WI38 (cell line): ENCODE measurements at regions not wholly inside any gene's neighbourhood (a gene's known extent, or its start where the extent isn't known, plus 50 kb on each side); places are given as distances from the start of the nearest gene placed in this dataset.

Source experiments
- H3K4me3 ChIP-seq: 2 replicates; pipeline ENCODE4 v1.5.1; 2011; ENCODE audit warnings: low read depth, mild to moderate bottlenecking, control low read depth, low read length
- TF ChIP-seq, protein P1 (sequence below): IDR thresholded peaks from 2 replicates; pipeline ENCODE4 v1.5.1; 2012; ENCODE audit warnings: low read depth, mild to moderate bottlenecking, control low read depth, low read length

GRCh38 chr4:83679254-83679653, 143.3 kb downstream of the GPAT3 start:
- no peak overlapping the region for H3K4me3 ChIP-seq
- TF ChIP-seq, protein P1, sequence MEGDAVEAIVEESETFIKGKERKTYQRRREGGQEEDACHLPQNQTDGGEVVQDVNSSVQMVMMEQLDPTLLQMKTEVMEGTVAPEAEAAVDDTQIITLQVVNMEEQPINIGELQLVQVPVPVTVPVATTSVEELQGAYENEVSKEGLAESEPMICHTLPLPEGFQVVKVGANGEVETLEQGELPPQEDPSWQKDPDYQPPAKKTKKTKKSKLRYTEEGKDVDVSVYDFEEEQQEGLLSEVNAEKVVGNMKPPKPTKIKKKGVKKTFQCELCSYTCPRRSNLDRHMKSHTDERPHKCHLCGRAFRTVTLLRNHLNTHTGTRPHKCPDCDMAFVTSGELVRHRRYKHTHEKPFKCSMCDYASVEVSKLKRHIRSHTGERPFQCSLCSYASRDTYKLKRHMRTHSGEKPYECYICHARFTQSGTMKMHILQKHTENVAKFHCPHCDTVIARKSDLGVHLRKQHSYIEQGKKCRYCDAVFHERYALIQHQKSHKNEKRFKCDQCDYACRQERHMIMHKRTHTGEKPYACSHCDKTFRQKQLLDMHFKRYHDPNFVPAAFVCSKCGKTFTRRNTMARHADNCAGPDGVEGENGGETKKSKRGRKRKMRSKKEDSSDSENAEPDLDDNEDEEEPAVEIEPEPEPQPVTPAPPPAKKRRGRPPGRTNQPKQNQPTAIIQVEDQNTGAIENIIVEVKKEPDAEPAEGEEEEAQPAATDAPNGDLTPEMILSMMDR, result no peak

GRCh38 chr4:83677656-83678055, 141.7 kb downstream of the GPAT3 start:
- H3K4me3 ChIP-seq, result no peak overlapping the region
- TF ChIP-seq, protein P1, result no peak

- no peak overlapping the region for H3K4me3 ChIP-seq
- TF ChIP-seq, protein P1, result no peak
Observed at GRCh38 chr4:83664741-83665140, 128.8 kb downstream of the GPAT3 start.

DNA sequence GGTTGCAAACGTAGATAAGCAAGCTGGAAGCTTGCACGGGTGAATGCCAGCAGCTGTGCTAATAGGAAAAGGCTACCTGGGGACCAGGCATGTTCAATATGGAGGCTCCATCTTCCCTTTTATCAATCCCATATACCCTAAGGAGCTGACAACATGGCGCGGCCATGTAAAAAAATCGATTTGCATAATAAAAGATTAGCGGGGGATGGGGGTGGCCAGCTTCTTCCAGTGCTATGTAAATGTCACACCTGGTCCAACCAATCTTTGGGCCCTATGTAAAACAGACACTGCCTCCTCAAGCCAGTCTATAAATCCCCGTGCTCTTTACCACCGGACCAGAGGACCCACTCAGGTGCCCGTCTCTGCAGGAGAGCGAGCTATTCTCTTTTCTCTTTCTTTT, 128.2 kb downstream of the GPAT3 start:
- H3K4me3 ChIP-seq, result no peak overlapping the region

GRCh38 chr4:83662204-83662603, 126.3 kb downstream of the GPAT3 start:
- no peak overlapping the region for H3K4me3 ChIP-seq
- TF ChIP-seq, protein P1, result no peak

More for the DNA sequence above, 128.2 kb downstream of the GPAT3 start:
- TF ChIP-seq, protein P1, result no peak

DNA sequence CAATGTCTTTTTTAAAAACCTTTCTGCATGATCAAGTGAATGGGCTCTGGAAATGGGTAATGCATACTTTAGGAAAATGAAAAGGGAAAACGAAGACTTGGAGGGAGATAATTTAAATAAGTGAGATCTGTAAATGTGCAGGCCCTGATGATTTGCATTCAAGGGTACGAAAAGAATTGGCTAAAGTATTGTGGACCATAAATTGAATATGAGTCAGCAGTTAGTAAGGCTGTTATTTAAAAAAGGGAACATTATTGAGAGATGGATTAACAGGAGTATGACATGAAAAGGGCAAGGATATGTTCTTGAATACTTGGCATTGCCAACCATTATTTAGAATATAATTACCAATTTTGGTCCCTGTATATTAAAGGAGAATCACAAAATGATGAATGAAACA, 125.5 kb downstream of the GPAT3 start:
- H3K4me3 ChIP-seq, result no peak overlapping the region
- TF ChIP-seq, protein P1, result no peak

GRCh38 chr4:83660578-83660977, 124.7 kb downstream of the GPAT3 start:
- TF ChIP-seq, protein P1, result no peak
- H3K4me3 ChIP-seq, result no peak overlapping the region
